ENCODE measurements at regions not wholly inside any gene's neighbourhood (a gene's known extent, or its start where the extent isn't known, plus 50 kb on each side); places are given as distances from the start of the nearest gene placed in this dataset.

DNA sequence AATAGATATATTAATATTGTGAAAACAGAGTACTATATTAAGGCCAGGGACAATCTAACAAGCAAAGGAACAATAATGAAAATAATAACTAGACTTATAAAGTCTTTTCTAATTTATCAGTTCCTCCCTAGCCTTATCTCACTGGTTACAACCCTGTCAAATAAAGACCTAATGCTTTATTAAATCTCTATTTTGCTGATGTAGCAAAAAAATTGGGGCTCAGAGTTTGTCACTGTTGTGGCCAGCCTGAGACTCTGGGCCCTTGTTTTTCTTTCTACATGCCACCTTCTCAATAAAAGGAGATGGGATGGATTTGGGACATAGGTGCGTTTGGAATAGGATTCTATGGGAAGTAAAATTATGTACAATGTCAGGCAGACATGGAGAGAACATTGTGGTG is 937.0 kb downstream of the IGSF11 start:
- Histone ChIP-seq H3K36me3 (ENCODE audit: control insufficient read depth, insufficient read depth, low read length) (no peaks in the 10 kb centered on the region), H3K9me3 (ENCODE audit: control insufficient read depth, low read length) (peaks cover 32% of the 10 kb centered on the region), H3K9ac (ENCODE audit: extremely low read depth, low read length, poor library complexity, severe bottlenecking) (no peak overlapping the region), H3K4me3 (ENCODE audit: low read length) (no peak overlapping the region), H3K27me3 (ENCODE audit: control insufficient read depth, insufficient read depth, low read length, poor library complexity, severe bottlenecking) (no peaks in the 10 kb centered on the region), H3K27ac (ENCODE audit: low read depth, low read length) (no peak overlapping the region), H3K4me1 (ENCODE audit: control insufficient read depth, insufficient read depth, low read length) (no peaks in the 10 kb centered on the region)
- peaks cover under 1% of the 10 kb centered on the region for H3K36me3 Mint-ChIP-seq (ENCODE audit: low read depth)
- no peak overlapping the region for H3K4me3 Mint-ChIP-seq
- no peak for DNase-seq
- TF ChIP-seq, protein P1, sequence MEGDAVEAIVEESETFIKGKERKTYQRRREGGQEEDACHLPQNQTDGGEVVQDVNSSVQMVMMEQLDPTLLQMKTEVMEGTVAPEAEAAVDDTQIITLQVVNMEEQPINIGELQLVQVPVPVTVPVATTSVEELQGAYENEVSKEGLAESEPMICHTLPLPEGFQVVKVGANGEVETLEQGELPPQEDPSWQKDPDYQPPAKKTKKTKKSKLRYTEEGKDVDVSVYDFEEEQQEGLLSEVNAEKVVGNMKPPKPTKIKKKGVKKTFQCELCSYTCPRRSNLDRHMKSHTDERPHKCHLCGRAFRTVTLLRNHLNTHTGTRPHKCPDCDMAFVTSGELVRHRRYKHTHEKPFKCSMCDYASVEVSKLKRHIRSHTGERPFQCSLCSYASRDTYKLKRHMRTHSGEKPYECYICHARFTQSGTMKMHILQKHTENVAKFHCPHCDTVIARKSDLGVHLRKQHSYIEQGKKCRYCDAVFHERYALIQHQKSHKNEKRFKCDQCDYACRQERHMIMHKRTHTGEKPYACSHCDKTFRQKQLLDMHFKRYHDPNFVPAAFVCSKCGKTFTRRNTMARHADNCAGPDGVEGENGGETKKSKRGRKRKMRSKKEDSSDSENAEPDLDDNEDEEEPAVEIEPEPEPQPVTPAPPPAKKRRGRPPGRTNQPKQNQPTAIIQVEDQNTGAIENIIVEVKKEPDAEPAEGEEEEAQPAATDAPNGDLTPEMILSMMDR (conservative IDR thresholded peaks at IDR 0.05): no peak
- H3K27ac Mint-ChIP-seq: no peak overlapping the region
- H3K4me1 Mint-ChIP-seq: no peaks in the 10 kb centered on the region
- H3K27me3 Mint-ChIP-seq (ENCODE audit: insufficient read depth): no peaks in the 10 kb centered on the region
- peaks cover 32% of the 10 kb centered on the region for H3K9me3 Mint-ChIP-seq
- WGBS, 2 experiments (ENCODE audit: insufficient coverage in 1 of 2, insufficient read length in 1 of 2): no CpG with 5 or more reads among the region's 1 CpG

DNA sequence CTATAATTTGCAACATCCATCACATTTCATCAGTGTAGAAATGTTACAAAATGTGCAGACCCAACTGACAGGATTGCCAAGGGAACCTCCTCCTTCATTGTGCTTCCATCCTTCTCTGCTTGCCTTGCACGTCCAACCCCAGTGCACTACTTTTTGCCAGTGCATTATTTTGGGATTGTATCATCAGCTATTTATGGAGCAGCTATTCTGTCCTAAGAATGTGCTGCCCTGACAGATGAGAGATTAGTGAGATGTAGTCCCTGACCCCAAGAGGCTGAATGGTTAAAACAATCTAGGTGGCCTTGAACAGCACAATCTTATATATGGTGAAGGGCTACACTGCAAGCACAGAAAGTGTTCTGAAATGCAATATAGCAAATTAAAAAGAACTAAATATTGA is 935.8 kb downstream of the IGSF11 start:
- H3K4me1 Mint-ChIP-seq: no peaks in the 10 kb centered on the region
- H3K27ac ChIP-seq (ENCODE audit: low read depth, low read length): no peak overlapping the region
- DNase-seq: no peak
- H3K27ac Mint-ChIP-seq: no peak overlapping the region
- TF ChIP-seq, protein P1 (conservative IDR thresholded peaks at IDR 0.05): no peak
- no peaks in the 10 kb centered on the region for H3K4me1 ChIP-seq (ENCODE audit: control insufficient read depth, insufficient read depth, low read length)
- peaks cover 20% of the 10 kb centered on the region for H3K9me3 ChIP-seq (ENCODE audit: control insufficient read depth, low read length)
- no peaks in the 10 kb centered on the region for H3K36me3 ChIP-seq (ENCODE audit: control insufficient read depth, insufficient read depth, low read length)
- H3K36me3 Mint-ChIP-seq (ENCODE audit: low read depth): no peaks in the 10 kb centered on the region
- H3K4me3 ChIP-seq (ENCODE audit: low read length): no peak overlapping the region
- H3K27me3 Mint-ChIP-seq (ENCODE audit: insufficient read depth): no peaks in the 10 kb centered on the region
- WGBS, 2 experiments (ENCODE audit: insufficient coverage in 1 of 2, insufficient read length in 1 of 2): 50 to 86% methylated on average over 1 of the region's 1 CpG
- no peak overlapping the region for H3K4me3 Mint-ChIP-seq
- no peak overlapping the region for H3K9ac ChIP-seq (ENCODE audit: extremely low read depth, low read length, poor library complexity, severe bottlenecking)
- no peaks in the 10 kb centered on the region for H3K27me3 ChIP-seq (ENCODE audit: control insufficient read depth, insufficient read depth, low read length, poor library complexity, severe bottlenecking)
- peaks cover 21% of the 10 kb centered on the region for H3K9me3 Mint-ChIP-seq

DNA sequence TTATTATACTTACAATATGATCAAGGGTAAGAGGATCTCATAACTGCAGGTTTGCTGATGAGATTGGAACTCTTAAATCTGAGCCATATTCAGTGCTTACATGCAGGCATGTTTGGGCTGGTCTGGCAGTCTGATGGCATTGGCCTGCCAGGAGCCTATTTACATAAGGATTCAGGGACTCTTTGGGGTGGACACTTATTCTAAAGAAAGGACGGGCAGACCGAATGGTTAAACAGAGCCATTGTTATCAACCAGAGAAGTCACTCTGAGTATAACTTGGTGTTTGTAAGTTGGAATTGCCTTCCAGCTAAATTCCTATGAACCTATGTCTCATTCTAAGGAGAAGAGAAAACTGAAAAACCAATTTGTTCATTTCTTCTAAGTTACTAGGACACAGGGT is 932.8 kb downstream of the IGSF11 start:
- Histone ChIP-seq H3K27me3 (ENCODE audit: control insufficient read depth, insufficient read depth, low read length, poor library complexity, severe bottlenecking) (no peaks in the 10 kb centered on the region), H3K9ac (ENCODE audit: extremely low read depth, low read length, poor library complexity, severe bottlenecking) (no peak overlapping the region), H3K9me3 (ENCODE audit: control insufficient read depth, low read length) (no peaks in the 10 kb centered on the region), H3K4me3 (ENCODE audit: low read length) (no peak overlapping the region), H3K27ac (ENCODE audit: low read depth, low read length) (no peak overlapping the region), H3K4me1 (ENCODE audit: control insufficient read depth, insufficient read depth, low read length) (no peaks in the 10 kb centered on the region), H3K36me3 (ENCODE audit: control insufficient read depth, insufficient read depth, low read length) (no peaks in the 10 kb centered on the region)
- H3K27me3 Mint-ChIP-seq (ENCODE audit: insufficient read depth): no peaks in the 10 kb centered on the region
- H3K4me1 Mint-ChIP-seq: peaks cover 5% of the 10 kb centered on the region
- H3K9me3 Mint-ChIP-seq: no peaks in the 10 kb centered on the region
- no peak overlapping the region for H3K4me3 Mint-ChIP-seq
- no peaks in the 10 kb centered on the region for H3K36me3 Mint-ChIP-seq (ENCODE audit: low read depth)
- TF ChIP-seq, protein P1 (conservative IDR thresholded peaks at IDR 0.05): no peak
- H3K27ac Mint-ChIP-seq: no peak overlapping the region
- 87% methylated on average over 2 of the region's 2 CpGs; no CpG with 5 or more reads in 1 of the 2 experiments for WGBS, 2 experiments (ENCODE audit: insufficient coverage in 1 of 2, insufficient read length in 1 of 2)
- DNase-seq: no peak

All from endodermal cell (in vitro differentiated cells).